Heart left ventricle (tissue), 13 donors: ENCODE measurements at regions not wholly inside any gene's neighbourhood (a gene's known extent, or its start where the extent isn't known, plus 50 kb on each side); places are given as distances from the start of the nearest gene placed in this dataset.

Experiments
- CTCF ChIP-seq, 12 donors: fragments of 200-600 bp; sonication (generic) in 4 of 12; IDR thresholded peaks; one replicate each; pipeline versions ENCODE4 v1.5.0 to v1.8.0; 2018 to 2022; ENCODE audit warnings: antibody characterized with exemption in 12 of 12, mild to moderate bottlenecking in 5 of 12
- POLR2A ChIP-seq, 2 donors: fragments of 450-650 bp; IDR thresholded peaks; one replicate each; pipeline ENCODE4 v1.6.1; 2017; ENCODE audit warnings: antibody characterized with exemption in 2 of 2, mild to moderate bottlenecking in 2 of 2, moderate library complexity in 2 of 2
- donor health status: ischemic (EF 13 %, LVEDD 7.1; RV severe dilation, severe dysfunction).
- donor health status: DM: no; HTN: yes; CAD: no.
- donor health status: DM: no; HTN: no; CAD: no.
- donor health status: ischemic (EF 25% LVEDD 6.9; RV normal size, moderate dysfunction).
- donor health status: ischemic (EF 25% LVEDD 5.7; RV mildly dilated, moderate dysfunction).
- donor health status: ischemic (EF 35%, LVEDD 5.7; RV mildly dilated, moderate dysfunction).
- donor health status: nonischemic (EF 11% LVEDD 7.7; RV severe dilation, severe dysfunction).
- donor health status: DM: yes; HTN: yes; CAD: no.
- donor health status: PGD.
- donor health status: ischemic (EF 29% LVEDD 5.4; RV normal size, mild dysfunction).
- donor health status: nonischemic (EF 23%, LVEDD 6.1; RV moderate dilation, normal function).

- TF ChIP-seq CTCF (IDR thresholded peaks at IDR 0.05) = no peak
- no peak for TF ChIP-seq POLR2A (IDR thresholded peaks at IDR 0.05)
These were observed 182.6 kb upstream of the SEMA6D start for GRCh38 chr15:47534673-47535072.
